OCI-LY7 (cell line): ENCODE measurements at regions not wholly inside any gene's neighbourhood (a gene's known extent, or its start where the extent isn't known, plus 50 kb on each side); places are given as distances from the start of the nearest gene placed in this dataset.

Experiments used
- BruUV-seq: library from RNA; stranded (reverse); fragments of 400-500 nt; replicated peaks from 2 replicates; lab custom pipeline; 2021; lab: Mats Ljungman, UMichigan
- CTCF ChIA-PET: fragments of 300-600 bp; sonication (Branson Sonifier 250); formaldehyde crosslinking; loops from one replicate; lab custom pipeline; 2022; ENCODE audit warnings: antibody characterized with exemption; ENCODE audit not compliant: unreplicated experiment; lab: Charles Lee
- POLR2A ChIA-PET: fragments of 300-600 bp; sonication (Branson Sonifier 250); formaldehyde crosslinking; loops from one replicate; lab custom pipeline; 2022; ENCODE audit warnings: antibody characterized with exemption; lab: Charles Lee
- DNase-seq: peaks from one replicate; pipeline ENCODE4 v3.0.0-alpha.2; 2015; ENCODE audit warnings: low spot score
- H2AFZ ChIP-seq: fragments of 200-600 bp; sonication (generic), shearing (Covaris generic); 2 replicates; pipeline ENCODE4 v1.6.1; 2014; ENCODE audit warnings: mild to moderate bottlenecking, antibody characterized with exemption, low read length, moderate library complexity
- H3K27ac ChIP-seq: fragments of 200-600 bp; sonication (generic); 2 replicates; pipeline ENCODE4 v1.5.1; 2014; ENCODE audit warnings: mixed run types, low read depth, mild to moderate bottlenecking, moderate library complexity, low read length, inconsistent platforms; ENCODE audit not compliant: poor library complexity, severe bottlenecking
- H3K36me3 ChIP-seq: fragments of 200-600 bp; sonication (generic); 2 replicates; pipeline ENCODE4 v1.6.1; 2014; ENCODE audit warnings: mild to moderate bottlenecking, antibody characterized with exemption, low read length, moderate library complexity, mixed read lengths; ENCODE audit not compliant: insufficient read depth
- H3K4me1 ChIP-seq: fragments of 200-600 bp; sonication (generic); 2 replicates; pipeline ENCODE4 v1.5.1; 2014; ENCODE audit warnings: mild to moderate bottlenecking, low read length; ENCODE audit not compliant: insufficient read depth, poor library complexity, severe bottlenecking
- H3K4me2 ChIP-seq: fragments of 200-600 bp; sonication (generic); 2 replicates; pipeline ENCODE4 v1.6.1; 2014; ENCODE audit warnings: mild to moderate bottlenecking, low read length
- H3K4me3 ChIP-seq: fragments of 200-600 bp; sonication (generic); 2 replicates; pipeline ENCODE4 v1.5.1; 2014; ENCODE audit warnings: mild to moderate bottlenecking, low read depth, low read length; ENCODE audit not compliant: poor library complexity, severe bottlenecking
- H3K79me2 ChIP-seq: fragments of 200-600 bp; sonication (generic); 2 replicates; pipeline ENCODE4 v1.6.1; 2016; ENCODE audit warnings: low read depth, mild to moderate bottlenecking, low read length, moderate library complexity, mixed read lengths; ENCODE audit not compliant: insufficient read depth
- H3K9me2 ChIP-seq: fragments of 200-600 bp; sonication (generic); 2 replicates; pipeline ENCODE4 v1.6.1; 2016; ENCODE audit warnings: mild to moderate bottlenecking, low read length, mixed read lengths; ENCODE audit not compliant: insufficient read depth
- H3K9me3 ChIP-seq: fragments of 200-600 bp; sonication (generic); 2 replicates; pipeline ENCODE4 v1.6.1; 2014; ENCODE audit warnings: mild to moderate bottlenecking, mixed run types, low read length, mixed read lengths
- H4K20me1 ChIP-seq: fragments of 200-600 bp; sonication (generic); 2 replicates; pipeline ENCODE4 v1.6.1; 2014; ENCODE audit warnings: mild to moderate bottlenecking, antibody characterized with exemption, low read length, moderate library complexity, mixed read lengths; ENCODE audit not compliant: insufficient read depth
- EZH2phosphoT487 ChIP-seq: fragments of 200-600 bp; sonication (generic); IDR thresholded peaks from 2 replicates; pipeline ENCODE4 v1.6.1; 2018; ENCODE audit warnings: low read depth, borderline replicate concordance, mild to moderate bottlenecking, mixed run types, antibody characterized with exemption, low read length, moderate library complexity, mixed read lengths
- intact Hi-C: fragments of 100-400 bp; cut with micrococcal nuclease; formaldehyde crosslinking; loops from one replicate; pipeline ENCODE4 v1.10.0; 2022; ENCODE audit not compliant: unreplicated experiment
- TF ChIP-seq, protein P1 (sequence below): fragments of 200-600 bp; sonication (generic); conservative IDR thresholded peaks from 2 replicates; pipeline ENCODE4 v1.5.1; 2014; ENCODE audit warnings: mild to moderate bottlenecking, antibody characterized with exemption, low read length, moderate library complexity, mixed read lengths

DNA sequence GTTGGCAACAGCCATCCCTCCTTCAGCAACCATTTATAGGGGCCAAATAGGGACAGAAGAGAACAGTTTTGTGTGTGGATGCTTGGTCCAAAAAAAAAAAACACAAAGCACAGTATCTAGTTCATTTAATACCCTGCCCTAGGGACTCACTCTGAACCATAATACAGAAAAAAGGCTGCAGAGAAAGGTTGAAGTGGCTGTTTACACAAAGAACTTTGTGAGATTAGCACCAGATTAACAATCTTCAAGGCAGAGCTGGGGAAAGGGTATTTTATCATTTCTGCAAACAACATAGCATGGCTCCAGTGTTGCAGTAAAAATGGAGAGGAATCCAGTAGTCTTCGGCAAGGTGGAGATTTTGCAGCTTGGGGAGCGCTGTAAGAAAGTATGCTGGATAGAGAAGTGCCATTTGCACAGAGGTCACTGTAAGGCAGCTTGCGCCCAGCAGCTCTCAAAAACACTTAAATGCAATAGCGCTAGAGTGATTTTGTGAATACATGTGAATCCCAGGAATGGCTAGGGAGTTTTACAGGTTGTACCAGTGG is 124.2 kb upstream of the PLEKHA5 start:
- Histone ChIP-seq H3K79me2 (no peaks in the 10 kb centered on the region), H3K4me2 (no peak overlapping the region), H3K4me3 (no peak overlapping the region), H3K36me3 (no peaks in the 10 kb centered on the region), H3K27ac (no peak overlapping the region), H2AFZ (no peak overlapping the region), H3K4me1 (no peaks in the 10 kb centered on the region), H3K9me3 (no peaks in the 10 kb centered on the region), H4K20me1 (no peaks in the 10 kb centered on the region), H3K9me2 (no peaks in the 10 kb centered on the region)
- no peak for DNase-seq
- no TSS peak for BruUV-seq
- ChIA-PET CTCF (no interaction called here), POLR2A (no interaction called here)
- no peak for TF ChIP-seq EZH2phosphoT487
- intact Hi-C loops, result no loop called here

DNA sequence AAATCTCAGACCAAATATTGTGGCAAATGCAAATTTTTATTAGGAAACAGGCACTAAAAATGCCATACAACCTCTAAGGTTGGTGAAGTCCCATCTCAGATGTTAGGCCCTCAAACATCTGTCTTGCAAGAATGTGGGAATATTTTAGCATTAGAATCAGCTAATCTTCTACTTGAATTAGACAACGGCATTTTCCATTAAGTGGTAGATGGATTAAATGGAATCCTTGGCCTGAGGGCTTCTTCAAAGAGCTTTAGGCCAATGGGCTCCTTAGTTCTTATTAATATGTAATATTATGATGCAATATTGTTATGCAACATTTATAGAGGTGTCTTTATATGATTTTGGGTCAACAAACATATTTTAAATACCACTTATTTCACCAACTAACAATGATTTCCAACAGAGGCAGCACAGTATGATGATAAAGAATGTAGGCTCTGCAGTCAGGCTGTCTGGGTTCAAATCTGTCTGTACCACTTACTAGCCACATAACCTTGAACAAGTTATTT is 122.9 kb upstream of the PLEKHA5 start:
- BruUV-seq, result no TSS peak
- CTCF ChIA-PET, result no interaction called here
- no peak for DNase-seq

DNA sequence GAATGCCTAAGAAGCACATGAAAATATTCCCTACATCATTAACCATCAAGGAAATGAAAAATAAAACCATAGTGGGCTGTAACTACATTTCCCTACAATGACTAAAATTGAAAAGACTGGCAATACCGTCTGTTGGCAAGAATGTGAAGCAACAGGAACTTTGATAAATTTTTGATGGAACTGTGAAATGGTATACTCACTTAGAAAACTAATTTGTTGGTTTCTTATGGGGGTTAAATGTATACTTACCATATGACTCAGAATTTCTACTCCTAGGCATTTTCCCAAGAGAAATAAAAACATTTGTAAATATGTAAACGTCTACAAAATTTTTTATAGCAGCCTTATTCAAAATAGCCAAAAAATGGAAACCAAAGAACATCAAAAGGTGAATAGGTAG is 121.4 kb upstream of the PLEKHA5 start:
- Histone ChIP-seq H3K4me2 (no peak overlapping the region), H3K79me2 (no peaks in the 10 kb centered on the region), H3K4me1 (no peaks in the 10 kb centered on the region), H3K27ac (no peak overlapping the region), H2AFZ (no peak overlapping the region), H3K4me3 (no peak overlapping the region), H3K36me3 (no peaks in the 10 kb centered on the region), H3K9me2 (no peaks in the 10 kb centered on the region), H4K20me1 (no peaks in the 10 kb centered on the region), H3K9me3 (no peaks in the 10 kb centered on the region)
- BruUV-seq, result no TSS peak
- TF ChIP-seq, protein P1, sequence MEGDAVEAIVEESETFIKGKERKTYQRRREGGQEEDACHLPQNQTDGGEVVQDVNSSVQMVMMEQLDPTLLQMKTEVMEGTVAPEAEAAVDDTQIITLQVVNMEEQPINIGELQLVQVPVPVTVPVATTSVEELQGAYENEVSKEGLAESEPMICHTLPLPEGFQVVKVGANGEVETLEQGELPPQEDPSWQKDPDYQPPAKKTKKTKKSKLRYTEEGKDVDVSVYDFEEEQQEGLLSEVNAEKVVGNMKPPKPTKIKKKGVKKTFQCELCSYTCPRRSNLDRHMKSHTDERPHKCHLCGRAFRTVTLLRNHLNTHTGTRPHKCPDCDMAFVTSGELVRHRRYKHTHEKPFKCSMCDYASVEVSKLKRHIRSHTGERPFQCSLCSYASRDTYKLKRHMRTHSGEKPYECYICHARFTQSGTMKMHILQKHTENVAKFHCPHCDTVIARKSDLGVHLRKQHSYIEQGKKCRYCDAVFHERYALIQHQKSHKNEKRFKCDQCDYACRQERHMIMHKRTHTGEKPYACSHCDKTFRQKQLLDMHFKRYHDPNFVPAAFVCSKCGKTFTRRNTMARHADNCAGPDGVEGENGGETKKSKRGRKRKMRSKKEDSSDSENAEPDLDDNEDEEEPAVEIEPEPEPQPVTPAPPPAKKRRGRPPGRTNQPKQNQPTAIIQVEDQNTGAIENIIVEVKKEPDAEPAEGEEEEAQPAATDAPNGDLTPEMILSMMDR, result no peak
- TF ChIP-seq EZH2phosphoT487, result no peak
- intact Hi-C loops, result no loop called here
- DNase-seq, result no peak
- CTCF ChIA-PET, result no interaction called here
- POLR2A ChIA-PET, result no interaction called here

More for the DNA sequence above, 122.9 kb upstream of the PLEKHA5 start:
- no peaks in the 10 kb centered on the region for H3K36me3 ChIP-seq
- H3K9me3 ChIP-seq, result no peaks in the 10 kb centered on the region
- no peaks in the 10 kb centered on the region for H3K4me1 ChIP-seq
- TF ChIP-seq, protein P1, result no peak
- no peak for TF ChIP-seq EZH2phosphoT487
- H3K4me2 ChIP-seq, result no peak overlapping the region
- no peak overlapping the region for H3K4me3 ChIP-seq
- no peaks in the 10 kb centered on the region for H3K79me2 ChIP-seq
- H4K20me1 ChIP-seq, result no peaks in the 10 kb centered on the region
- no peaks in the 10 kb centered on the region for H3K9me2 ChIP-seq
- POLR2A ChIA-PET, result no interaction called here
- intact Hi-C loops, result no loop called here
- no peak overlapping the region for H3K27ac ChIP-seq
- no peak overlapping the region for H2AFZ ChIP-seq
